SK-N-SH treated with all-trans-retinoic acid at 6 μM for 48 hours (cell line): ENCODE measurements at regions not wholly inside any gene's neighbourhood (a gene's known extent, or its start where the extent isn't known, plus 50 kb on each side); places are given as distances from the start of the nearest gene placed in this dataset.
"Not testable (repeated sequence)": the region's sequence is repeated elsewhere in the genome, so short reads cannot be mapped to it uniquely, and the experiment has no call there.

Source experiments
- ARNTL ChIP-seq: fragments of 450-650 bp; formaldehyde crosslinking; IDR thresholded peaks from 2 replicates; pipeline ENCODE4 v1.5.0; 2020; ENCODE audit warnings: low read depth, mild to moderate bottlenecking, moderate library complexity, borderline replicate concordance
- CSDC2 ChIP-seq: fragments of 250-450 bp; sonication (Bioruptor Pico); IDR thresholded peaks from 2 replicates; pipeline ENCODE4 v1.5.0; 2020; ENCODE audit warnings: mild to moderate bottlenecking, moderate library complexity
- GLIS3 ChIP-seq: fragments of 250-450 bp; sonication (Bioruptor Pico); IDR thresholded peaks from 2 replicates; pipeline ENCODE4 v1.5.0; 2020; ENCODE audit warnings: mild to moderate bottlenecking, moderate library complexity
- RARB ChIP-seq: fragments of 250-450 bp; sonication (Bioruptor Pico); IDR thresholded peaks from 2 replicates; pipeline ENCODE4 v1.8.0; 2021; ENCODE audit warnings: mild to moderate bottlenecking, moderate library complexity
- ZC3H10 ChIP-seq: fragments of 250-450 bp; sonication (Bioruptor Pico); IDR thresholded peaks from 2 replicates; pipeline ENCODE4 v1.5.1; 2021; ENCODE audit warnings: mild to moderate bottlenecking, moderate library complexity
- ZFP3 ChIP-seq: fragments of 250-450 bp; sonication (Bioruptor Pico); IDR thresholded peaks from 2 replicates; pipeline ENCODE4 v1.5.0; 2020; ENCODE audit warnings: mild to moderate bottlenecking, moderate library complexity
- TF ChIP-seq, protein P1 (sequence below): fragments of 250-450 bp; sonication (Bioruptor Pico); IDR thresholded peaks from 2 replicates; pipeline ENCODE4 v1.5.1; 2021; ENCODE audit warnings: mild to moderate bottlenecking, moderate library complexity
- TF ChIP-seq, protein P2 (sequence below): fragments of 250-450 bp; sonication (Bioruptor Pico); IDR thresholded peaks from 2 replicates; pipeline ENCODE4 v1.8.0; 2020; ENCODE audit warnings: mild to moderate bottlenecking, moderate library complexity, borderline replicate concordance

DNA sequence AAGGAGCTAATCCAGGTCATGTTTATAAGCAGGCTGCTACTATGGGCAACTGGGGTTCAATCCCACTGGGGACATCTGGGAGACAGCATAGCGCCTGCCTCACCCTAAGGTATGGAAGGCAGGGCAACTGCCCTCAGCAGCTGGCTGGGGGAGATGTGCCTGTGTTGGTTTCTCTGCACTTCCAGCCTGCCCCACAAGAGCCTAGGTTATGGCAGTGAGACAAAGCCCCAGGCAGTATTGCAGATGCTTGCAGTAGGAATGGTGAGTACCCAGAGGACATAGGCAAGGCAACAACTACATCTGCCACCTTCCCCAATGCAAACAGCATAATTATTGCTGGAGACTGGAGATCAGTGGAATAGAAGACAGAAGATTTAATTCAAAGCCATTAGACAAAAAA lies 131.8 kb downstream of the NPIPA8 start:
- not testable (repeated sequence) for TF ChIP-seq ZC3H10 (CRISPR knock-in tag); GLIS3 (CRISPR knock-in tag); ARNTL (CRISPR knock-in tag); CSDC2 (CRISPR knock-in tag); ZFP3 (CRISPR knock-in tag); RARB
- TF ChIP-seq, protein P1, sequence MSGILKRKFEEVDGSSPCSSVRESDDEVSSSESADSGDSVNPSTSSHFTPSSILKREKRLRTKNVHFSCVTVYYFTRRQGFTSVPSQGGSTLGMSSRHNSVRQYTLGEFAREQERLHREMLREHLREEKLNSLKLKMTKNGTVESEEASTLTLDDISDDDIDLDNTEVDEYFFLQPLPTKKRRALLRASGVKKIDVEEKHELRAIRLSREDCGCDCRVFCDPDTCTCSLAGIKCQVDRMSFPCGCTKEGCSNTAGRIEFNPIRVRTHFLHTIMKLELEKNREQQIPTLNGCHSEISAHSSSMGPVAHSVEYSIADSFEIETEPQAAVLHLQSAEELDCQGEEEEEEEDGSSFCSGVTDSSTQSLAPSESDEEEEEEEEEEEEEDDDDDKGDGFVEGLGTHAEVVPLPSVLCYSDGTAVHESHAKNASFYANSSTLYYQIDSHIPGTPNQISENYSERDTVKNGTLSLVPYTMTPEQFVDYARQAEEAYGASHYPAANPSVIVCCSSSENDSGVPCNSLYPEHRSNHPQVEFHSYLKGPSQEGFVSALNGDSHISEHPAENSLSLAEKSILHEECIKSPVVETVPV (CRISPR knock-in tag) = not testable (repeated sequence)
- TF ChIP-seq, protein P2, sequence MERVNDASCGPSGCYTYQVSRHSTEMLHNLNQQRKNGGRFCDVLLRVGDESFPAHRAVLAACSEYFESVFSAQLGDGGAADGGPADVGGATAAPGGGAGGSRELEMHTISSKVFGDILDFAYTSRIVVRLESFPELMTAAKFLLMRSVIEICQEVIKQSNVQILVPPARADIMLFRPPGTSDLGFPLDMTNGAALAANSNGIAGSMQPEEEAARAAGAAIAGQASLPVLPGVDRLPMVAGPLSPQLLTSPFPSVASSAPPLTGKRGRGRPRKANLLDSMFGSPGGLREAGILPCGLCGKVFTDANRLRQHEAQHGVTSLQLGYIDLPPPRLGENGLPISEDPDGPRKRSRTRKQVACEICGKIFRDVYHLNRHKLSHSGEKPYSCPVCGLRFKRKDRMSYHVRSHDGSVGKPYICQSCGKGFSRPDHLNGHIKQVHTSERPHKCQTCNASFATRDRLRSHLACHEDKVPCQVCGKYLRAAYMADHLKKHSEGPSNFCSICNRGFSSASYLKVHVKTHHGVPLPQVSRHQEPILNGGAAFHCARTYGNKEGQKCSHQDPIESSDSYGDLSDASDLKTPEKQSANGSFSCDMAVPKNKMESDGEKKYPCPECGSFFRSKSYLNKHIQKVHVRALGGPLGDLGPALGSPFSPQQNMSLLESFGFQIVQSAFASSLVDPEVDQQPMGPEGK (CRISPR knock-in tag) = not testable (repeated sequence)
